HCT116 (cell line): ENCODE measurements at regions not wholly inside any gene's neighbourhood (a gene's known extent, or its start where the extent isn't known, plus 50 kb on each side); places are given as distances from the start of the nearest gene placed in this dataset.

Source experiments
- CTCF ChIP-seq, 3 experiments: fragments of 200-600 bp in 1 of 3; sonication (generic) in 1 of 3; IDR thresholded peaks in 2 of 3; conservative IDR thresholded peaks in 1 of 3; 2 replicates each; pipeline ENCODE4 v1.5.1; 2012 to 2017; ENCODE audit warnings: low read depth in 2 of 3, low read length in 2 of 3, antibody characterized with exemption in 1 of 3, borderline replicate concordance in 1 of 3, control low read depth in 1 of 3, mild to moderate bottlenecking in 1 of 3, mixed read lengths in 1 of 3, mixed run types in 1 of 3, moderate library complexity in 1 of 3; ENCODE audit not compliant: insufficient read depth in 1 of 3
- EZH2 ChIP-seq: fragments of 200-600 bp; sonication (generic); IDR thresholded peaks from 2 replicates; pipeline ENCODE4 v1.6.1; 2017; ENCODE audit warnings: antibody characterized with exemption, mixed run types
- FOSL1 ChIP-seq: IDR thresholded peaks from 2 replicates; pipeline ENCODE4 v1.6.1; 2012; ENCODE audit warnings: low read depth
- POLR2A ChIP-seq: IDR thresholded peaks from 2 replicates; pipeline ENCODE4 v1.7.0; 2011; ENCODE audit warnings: borderline replicate concordance; ENCODE audit not compliant: insufficient read depth, insufficient read length; ENCODE audit errors: extremely low read depth
- YY1 ChIP-seq: IDR thresholded peaks from 2 replicates; pipeline ENCODE4 v1.6.1; 2011; ENCODE audit warnings: low read length, low read depth, moderate library complexity, mild to moderate bottlenecking; ENCODE audit not compliant: insufficient replicate concordance; ENCODE audit errors: extremely low read depth
- TF ChIP-seq, protein P1 (sequence below): IDR thresholded peaks from 2 replicates; pipeline ENCODE4 v1.6.1; 2012
- TF ChIP-seq, protein P2 (sequence below): IDR thresholded peaks from 2 replicates; pipeline ENCODE4 v1.6.1; 2012

- no peak for TF ChIP-seq CTCF (IDR thresholded peaks at IDR 0.05 in 2 of 3, conservative IDR thresholded peaks at IDR 0.05 in 1 of 3; ENCODE audit: borderline replicate concordance in 1 of 3, insufficient read depth in 1 of 3, low read depth in 2 of 3, low read length in 2 of 3)
- TF ChIP-seq, protein P1, sequence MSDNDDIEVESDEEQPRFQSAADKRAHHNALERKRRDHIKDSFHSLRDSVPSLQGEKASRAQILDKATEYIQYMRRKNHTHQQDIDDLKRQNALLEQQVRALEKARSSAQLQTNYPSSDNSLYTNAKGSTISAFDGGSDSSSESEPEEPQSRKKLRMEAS = no peak
- no peak for TF ChIP-seq EZH2
- TF ChIP-seq YY1 = no peak
- TF ChIP-seq, protein P2, sequence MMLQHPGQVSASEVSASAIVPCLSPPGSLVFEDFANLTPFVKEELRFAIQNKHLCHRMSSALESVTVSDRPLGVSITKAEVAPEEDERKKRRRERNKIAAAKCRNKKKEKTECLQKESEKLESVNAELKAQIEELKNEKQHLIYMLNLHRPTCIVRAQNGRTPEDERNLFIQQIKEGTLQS = no peak
- TF ChIP-seq POLR2A = no peak
- TF ChIP-seq FOSL1 = no peak
These were observed 72.3 kb upstream of the EFEMP1 start for GRCh38 chr2:55995902-55996301.
